SU-DHL-6 (cell line): ENCODE measurements at regions not wholly inside any gene's neighbourhood (a gene's known extent, or its start where the extent isn't known, plus 50 kb on each side); places are given as distances from the start of the nearest gene placed in this dataset.

Experiments
- EZH2phosphoT487 ChIP-seq: fragments of 200-600 bp; sonication (generic), shearing (Covaris generic); conservative IDR thresholded peaks from 2 replicates; pipeline ENCODE4 v1.6.1; 2018; ENCODE audit warnings: mild to moderate bottlenecking, antibody characterized with exemption, low read length, moderate library complexity, mixed read lengths
- TF ChIP-seq, protein P1 (sequence below): fragments of 200-600 bp; sonication (generic); IDR thresholded peaks from one replicate; pipeline ENCODE4 v1.5.1; 2017; ENCODE audit warnings: antibody characterized with exemption, mild to moderate bottlenecking, low read length, moderate library complexity; ENCODE audit not compliant: insufficient read depth, poor library complexity, severe bottlenecking

DNA sequence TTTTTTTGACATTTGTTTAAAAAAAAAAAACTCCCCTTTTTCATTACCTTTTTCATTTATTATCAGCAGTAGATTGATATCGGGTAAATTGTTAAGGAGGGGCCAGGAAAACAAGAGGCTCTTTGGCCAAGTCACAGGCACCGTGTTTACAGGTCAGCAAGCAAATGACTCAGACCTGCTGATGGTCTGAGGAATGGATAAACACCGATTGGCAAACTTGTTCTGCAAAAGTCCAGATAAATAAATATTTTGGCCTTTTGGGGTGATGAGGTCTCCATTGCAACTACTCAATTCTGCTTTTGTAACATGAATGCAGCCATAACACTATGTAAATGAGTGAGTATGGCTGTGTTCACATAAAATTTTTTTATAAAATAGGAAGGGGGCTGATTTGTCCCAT lies 94.0 kb downstream of the RPS29 start:
- TF ChIP-seq, protein P1, sequence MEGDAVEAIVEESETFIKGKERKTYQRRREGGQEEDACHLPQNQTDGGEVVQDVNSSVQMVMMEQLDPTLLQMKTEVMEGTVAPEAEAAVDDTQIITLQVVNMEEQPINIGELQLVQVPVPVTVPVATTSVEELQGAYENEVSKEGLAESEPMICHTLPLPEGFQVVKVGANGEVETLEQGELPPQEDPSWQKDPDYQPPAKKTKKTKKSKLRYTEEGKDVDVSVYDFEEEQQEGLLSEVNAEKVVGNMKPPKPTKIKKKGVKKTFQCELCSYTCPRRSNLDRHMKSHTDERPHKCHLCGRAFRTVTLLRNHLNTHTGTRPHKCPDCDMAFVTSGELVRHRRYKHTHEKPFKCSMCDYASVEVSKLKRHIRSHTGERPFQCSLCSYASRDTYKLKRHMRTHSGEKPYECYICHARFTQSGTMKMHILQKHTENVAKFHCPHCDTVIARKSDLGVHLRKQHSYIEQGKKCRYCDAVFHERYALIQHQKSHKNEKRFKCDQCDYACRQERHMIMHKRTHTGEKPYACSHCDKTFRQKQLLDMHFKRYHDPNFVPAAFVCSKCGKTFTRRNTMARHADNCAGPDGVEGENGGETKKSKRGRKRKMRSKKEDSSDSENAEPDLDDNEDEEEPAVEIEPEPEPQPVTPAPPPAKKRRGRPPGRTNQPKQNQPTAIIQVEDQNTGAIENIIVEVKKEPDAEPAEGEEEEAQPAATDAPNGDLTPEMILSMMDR = no peak
- no peak for TF ChIP-seq EZH2phosphoT487
